Activated T-cell treated with anti-CD3 and anti-CD28 coated beads for 48 hours (primary cell): ENCODE measurements at regions not wholly inside any gene's neighbourhood (a gene's known extent, or its start where the extent isn't known, plus 50 kb on each side); places are given as distances from the start of the nearest gene placed in this dataset.
A peak's percentile ranks its signal among the peaks of the same experiment; 100 is the strongest.

Experiments used
- DNase-seq: peaks from one replicate; pipeline ENCODE4 v3.0.0-alpha.2; 2020; ENCODE audit warnings: low read depth

- no peak for DNase-seq
Measured at GRCh38 chr3:6779140-6779539, 81.8 kb upstream of the GRM7 start.

GRCh38 chr3:6781092-6781491 is 79.8 kb upstream of the GRM7 start:
- no peak for DNase-seq

GRCh38 chr3:6785726-6786125 is 75.2 kb upstream of the GRM7 start:
- no peak for DNase-seq

- DNase-seq, result no peak
Measured at GRCh38 chr3:6791161-6791560, 69.8 kb upstream of the GRM7 start.

GRCh38 chr3:6799264-6799915 is 61.5 kb upstream of the GRM7 start:
- DNase-seq, result peak; percentile 1

- no peak for DNase-seq
Measured at GRCh38 chr3:6803619-6804018, 57.3 kb upstream of the GRM7 start.

GRCh38 chr3:6805236-6805635 is 55.7 kb upstream of the GRM7 start:
- DNase-seq, result no peak

- no peak for DNase-seq
Measured at GRCh38 chr3:6806991-6807390, 53.9 kb upstream of the GRM7 start.

- DNase-seq, result no peak
Measured at GRCh38 chr3:6807967-6808588, 52.8 kb upstream of the GRM7 start.

- no peak for DNase-seq
Measured at GRCh38 chr3:6809349-6809748, 51.6 kb upstream of the GRM7 start.
